Neural crest cell (in vitro differentiated cells): ENCODE measurements at regions not wholly inside any gene's neighbourhood (a gene's known extent, or its start where the extent isn't known, plus 50 kb on each side); places are given as distances from the start of the nearest gene placed in this dataset.

Source experiments
- DNase-seq: peaks from one replicate; pipeline ENCODE4 v3.0.0; 2021; ENCODE audit warnings: low read depth, mixed read lengths, low spot score
- H3K27ac Mint-ChIP-seq: one replicate; pipeline ENCODE4 v1.8.0; 2021; ENCODE audit warnings: mild to moderate bottlenecking, mixed read lengths; ENCODE audit not compliant: unreplicated experiment
- H3K27me3 Mint-ChIP-seq: 2 replicates; pipeline ENCODE4 v1.8.0; 2021; ENCODE audit warnings: low read depth, mild to moderate bottlenecking, mixed read lengths
- H3K36me3 Mint-ChIP-seq: 2 replicates; pipeline ENCODE4 v1.8.0; 2021; ENCODE audit warnings: low read depth, mild to moderate bottlenecking, mixed read lengths
- H3K4me1 Mint-ChIP-seq: 2 replicates; pipeline ENCODE4 v1.8.0; 2021; ENCODE audit warnings: mixed read lengths
- H3K4me3 Mint-ChIP-seq: one replicate; pipeline ENCODE4 v1.8.0; 2021; ENCODE audit warnings: mild to moderate bottlenecking, mixed read lengths
- H3K9me3 Mint-ChIP-seq: 2 replicates; pipeline ENCODE4 v1.8.0; 2021; ENCODE audit warnings: mixed read lengths
- CTCF ChIP-seq: fragments of 200-600 bp; sonication (generic); conservative IDR thresholded peaks from 2 replicates; pipeline ENCODE4 v1.5.0; 2021; ENCODE audit warnings: antibody characterized with exemption, mild to moderate bottlenecking

- H3K4me1 Mint-ChIP-seq, result no peaks in the 10 kb centered on the region
- no peak overlapping the region for H3K4me3 Mint-ChIP-seq
- DNase-seq, result no peak
- no peaks in the 10 kb centered on the region for H3K36me3 Mint-ChIP-seq
- H3K27me3 Mint-ChIP-seq, result no peaks in the 10 kb centered on the region
- no peak overlapping the region for H3K27ac Mint-ChIP-seq
- TF ChIP-seq CTCF, result no peak
- H3K9me3 Mint-ChIP-seq, result no peaks in the 10 kb centered on the region
Measured at GRCh38 chr18:34600874-34601656, 109.0 kb upstream of the DTNA start.

- Mint-ChIP-seq H3K4me1 (no peaks in the 10 kb centered on the region), H3K27ac (no peak overlapping the region), H3K9me3 (no peaks in the 10 kb centered on the region), H3K36me3 (no peaks in the 10 kb centered on the region), H3K27me3 (no peaks in the 10 kb centered on the region), H3K4me3 (no peak overlapping the region)
- no peak for DNase-seq
- TF ChIP-seq CTCF, result no peak
Measured at GRCh38 chr18:34604591-34604990, 105.5 kb upstream of the DTNA start.

GRCh38 chr18:34606851-34607250 lies 103.2 kb upstream of the DTNA start:
- H3K27ac Mint-ChIP-seq, result no peak overlapping the region
- H3K9me3 Mint-ChIP-seq, result no peaks in the 10 kb centered on the region
- no peaks in the 10 kb centered on the region for H3K4me1 Mint-ChIP-seq
- no peak overlapping the region for H3K4me3 Mint-ChIP-seq
- no peaks in the 10 kb centered on the region for H3K36me3 Mint-ChIP-seq
- no peak for DNase-seq
- no peak for TF ChIP-seq CTCF
- no peaks in the 10 kb centered on the region for H3K27me3 Mint-ChIP-seq

- Mint-ChIP-seq H3K27ac (no peak overlapping the region), H3K27me3 (no peaks in the 10 kb centered on the region), H3K9me3 (no peaks in the 10 kb centered on the region), H3K36me3 (no peaks in the 10 kb centered on the region), H3K4me3 (no peak overlapping the region), H3K4me1 (no peaks in the 10 kb centered on the region)
- no peak for TF ChIP-seq CTCF
- DNase-seq, result no peak
Measured at GRCh38 chr18:34608064-34608463, 102.0 kb upstream of the DTNA start.

- Mint-ChIP-seq H3K4me1 (no peaks in the 10 kb centered on the region), H3K36me3 (no peaks in the 10 kb centered on the region), H3K4me3 (no peak overlapping the region), H3K9me3 (no peaks in the 10 kb centered on the region), H3K27ac (no peak overlapping the region), H3K27me3 (no peaks in the 10 kb centered on the region)
- no peak for DNase-seq
- TF ChIP-seq CTCF, result no peak
Measured at GRCh38 chr18:34609986-34610648, 100.0 kb upstream of the DTNA start.
